Ishikawa (cell line): ENCODE measurements at regions not wholly inside any gene's neighbourhood (a gene's known extent, or its start where the extent isn't known, plus 50 kb on each side); places are given as distances from the start of the nearest gene placed in this dataset.

Experiments used
- CEBPB ChIP-seq: IDR thresholded peaks from 2 replicates; pipeline ENCODE4 v1.6.1; 2012
- CREB1 ChIP-seq: IDR thresholded peaks from 2 replicates; pipeline ENCODE4 v1.6.1; 2012; ENCODE audit warnings: low read depth
- EGR1 ChIP-seq: IDR thresholded peaks from 2 replicates; pipeline ENCODE4 v1.6.1; 2012
- EP300 ChIP-seq: IDR thresholded peaks from 2 replicates; pipeline ENCODE4 v1.6.1; 2012; ENCODE audit warnings: borderline replicate concordance
- FOXM1 ChIP-seq: IDR thresholded peaks from 2 replicates; pipeline ENCODE4 v1.6.1; 2012; ENCODE audit warnings: low read depth, borderline replicate concordance
- NFIC ChIP-seq: IDR thresholded peaks from 2 replicates; pipeline ENCODE4 v1.6.1; 2012
- RAD21 ChIP-seq: IDR thresholded peaks from 2 replicates; pipeline ENCODE4 v1.6.1; 2012; ENCODE audit warnings: low read depth
- TAF1 ChIP-seq: IDR thresholded peaks from 2 replicates; pipeline ENCODE4 v1.6.1; 2012; ENCODE audit warnings: low read depth, mild to moderate bottlenecking
- TCF12 ChIP-seq: IDR thresholded peaks from 2 replicates; pipeline ENCODE4 v1.6.1; 2012; ENCODE audit warnings: low read depth
- TEAD4 ChIP-seq: IDR thresholded peaks from 2 replicates; pipeline ENCODE4 v1.6.1; 2012
- YY1 ChIP-seq: IDR thresholded peaks from 2 replicates; pipeline ENCODE4 v1.6.1; 2012; ENCODE audit warnings: low read depth
- ZBTB7A ChIP-seq: IDR thresholded peaks from 2 replicates; pipeline ENCODE4 v1.6.1; 2012; ENCODE audit warnings: low read depth
- TF ChIP-seq, protein P1 (sequence below): IDR thresholded peaks from 2 replicates; pipeline ENCODE4 v1.6.1; 2012
- TF ChIP-seq, protein P2 (sequence below): IDR thresholded peaks from 2 replicates; pipeline ENCODE4 v1.6.1; 2012; ENCODE audit warnings: low read depth, mild to moderate bottlenecking
- TF ChIP-seq, protein P3 (sequence below): IDR thresholded peaks from 2 replicates; pipeline ENCODE4 v1.6.1; 2012

DNA sequence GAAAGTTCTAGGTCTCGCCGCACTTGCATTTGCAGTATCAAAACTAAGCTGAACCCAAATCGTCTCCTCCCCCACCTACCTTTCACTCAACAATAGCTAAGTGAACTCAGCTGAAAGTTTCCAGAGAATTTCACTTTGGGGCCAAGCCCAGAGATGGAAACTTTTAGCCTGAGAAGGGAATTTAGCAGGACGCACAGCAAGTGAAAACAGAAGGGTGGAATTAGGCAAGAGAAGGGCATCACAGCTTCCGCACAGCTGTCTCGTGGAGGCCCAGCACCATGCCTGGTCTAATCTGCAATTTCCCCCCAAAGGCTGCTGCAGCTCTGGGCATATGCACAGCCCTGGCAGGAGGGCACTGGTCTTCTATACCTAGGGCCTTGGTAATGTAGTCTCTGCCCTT lies 262.0 kb downstream of the TNS1 start:
- no peak for TF ChIP-seq YY1

DNA sequence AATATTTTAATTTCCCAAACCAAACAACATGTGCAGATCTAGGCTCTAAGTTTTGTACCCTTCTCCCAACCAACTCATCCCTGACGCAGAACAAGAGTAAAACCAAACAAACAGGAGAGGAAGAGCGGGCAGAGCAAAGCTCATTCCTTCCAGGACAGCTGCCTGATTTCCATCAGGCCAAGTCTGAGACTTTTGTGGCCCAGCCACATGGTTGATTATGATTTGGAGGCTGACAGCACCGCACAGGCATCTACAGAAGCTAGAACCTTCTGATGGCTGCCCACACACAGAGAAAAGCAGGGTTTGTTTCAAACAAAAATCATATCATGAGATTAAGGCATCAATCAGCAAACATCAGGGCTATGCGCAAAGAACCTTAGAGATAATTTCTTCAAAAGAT lies 262.6 kb downstream of the TNS1 start:
- TF ChIP-seq ZBTB7A, result no peak
- no peak for TF ChIP-seq NFIC

DNA sequence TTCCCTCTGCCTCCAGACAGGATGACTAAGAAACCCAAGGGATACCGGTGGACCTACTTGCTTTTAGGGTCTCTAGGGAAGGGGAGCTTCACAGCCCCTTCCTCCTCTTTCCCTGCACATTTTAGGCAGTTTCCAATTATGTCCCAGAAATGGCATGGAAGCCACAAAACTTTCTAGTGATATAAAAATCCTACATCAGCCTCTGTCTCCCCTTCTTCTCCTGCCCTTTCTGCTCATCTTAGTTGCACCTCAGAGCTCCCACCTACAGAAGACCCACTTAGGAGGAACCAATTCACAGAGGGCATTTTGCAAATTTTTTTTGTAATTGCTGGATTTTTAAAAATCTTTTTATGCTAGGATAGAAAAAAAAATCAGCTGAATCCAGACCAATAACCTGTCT lies 263.1 kb downstream of the TNS1 start:
- TF ChIP-seq TEAD4 (no peak), CEBPB (no peak), TAF1 (no peak)

DNA sequence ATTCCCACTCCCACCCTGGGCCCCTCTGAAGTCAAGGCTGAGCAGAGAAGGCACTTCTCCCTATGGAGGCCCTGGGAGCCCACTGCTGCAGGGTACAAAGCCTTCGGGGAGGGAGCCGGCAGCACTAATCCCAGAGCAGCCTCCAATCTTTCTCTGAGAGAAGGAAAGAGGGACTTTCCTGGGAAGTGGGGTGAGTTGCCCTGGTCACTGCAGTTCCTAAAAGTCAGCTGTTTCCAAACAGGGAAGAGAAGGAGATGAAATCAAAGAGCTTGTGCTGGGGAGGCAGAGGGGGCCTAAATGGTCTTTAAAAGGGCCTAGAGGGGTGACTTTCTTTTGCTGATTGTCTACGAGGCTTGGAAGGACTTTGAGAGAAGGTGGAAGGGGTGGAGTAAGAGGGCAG lies 264.7 kb downstream of the TNS1 start:
- TF ChIP-seq EP300, result no peak
- TF ChIP-seq, protein P1, sequence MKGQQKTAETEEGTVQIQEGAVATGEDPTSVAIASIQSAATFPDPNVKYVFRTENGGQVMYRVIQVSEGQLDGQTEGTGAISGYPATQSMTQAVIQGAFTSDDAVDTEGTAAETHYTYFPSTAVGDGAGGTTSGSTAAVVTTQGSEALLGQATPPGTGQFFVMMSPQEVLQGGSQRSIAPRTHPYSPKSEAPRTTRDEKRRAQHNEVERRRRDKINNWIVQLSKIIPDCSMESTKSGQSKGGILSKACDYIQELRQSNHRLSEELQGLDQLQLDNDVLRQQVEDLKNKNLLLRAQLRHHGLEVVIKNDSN, result no peak
- TF ChIP-seq NFIC, result no peak
- no peak for TF ChIP-seq TAF1
- TF ChIP-seq, protein P2, sequence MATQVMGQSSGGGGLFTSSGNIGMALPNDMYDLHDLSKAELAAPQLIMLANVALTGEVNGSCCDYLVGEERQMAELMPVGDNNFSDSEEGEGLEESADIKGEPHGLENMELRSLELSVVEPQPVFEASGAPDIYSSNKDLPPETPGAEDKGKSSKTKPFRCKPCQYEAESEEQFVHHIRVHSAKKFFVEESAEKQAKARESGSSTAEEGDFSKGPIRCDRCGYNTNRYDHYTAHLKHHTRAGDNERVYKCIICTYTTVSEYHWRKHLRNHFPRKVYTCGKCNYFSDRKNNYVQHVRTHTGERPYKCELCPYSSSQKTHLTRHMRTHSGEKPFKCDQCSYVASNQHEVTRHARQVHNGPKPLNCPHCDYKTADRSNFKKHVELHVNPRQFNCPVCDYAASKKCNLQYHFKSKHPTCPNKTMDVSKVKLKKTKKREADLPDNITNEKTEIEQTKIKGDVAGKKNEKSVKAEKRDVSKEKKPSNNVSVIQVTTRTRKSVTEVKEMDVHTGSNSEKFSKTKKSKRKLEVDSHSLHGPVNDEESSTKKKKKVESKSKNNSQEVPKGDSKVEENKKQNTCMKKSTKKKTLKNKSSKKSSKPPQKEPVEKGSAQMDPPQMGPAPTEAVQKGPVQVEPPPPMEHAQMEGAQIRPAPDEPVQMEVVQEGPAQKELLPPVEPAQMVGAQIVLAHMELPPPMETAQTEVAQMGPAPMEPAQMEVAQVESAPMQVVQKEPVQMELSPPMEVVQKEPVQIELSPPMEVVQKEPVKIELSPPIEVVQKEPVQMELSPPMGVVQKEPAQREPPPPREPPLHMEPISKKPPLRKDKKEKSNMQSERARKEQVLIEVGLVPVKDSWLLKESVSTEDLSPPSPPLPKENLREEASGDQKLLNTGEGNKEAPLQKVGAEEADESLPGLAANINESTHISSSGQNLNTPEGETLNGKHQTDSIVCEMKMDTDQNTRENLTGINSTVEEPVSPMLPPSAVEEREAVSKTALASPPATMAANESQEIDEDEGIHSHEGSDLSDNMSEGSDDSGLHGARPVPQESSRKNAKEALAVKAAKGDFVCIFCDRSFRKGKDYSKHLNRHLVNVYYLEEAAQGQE, result no peak
- no peak for TF ChIP-seq CREB1
- no peak for TF ChIP-seq TEAD4
- TF ChIP-seq YY1, result no peak
- TF ChIP-seq RAD21, result no peak

DNA sequence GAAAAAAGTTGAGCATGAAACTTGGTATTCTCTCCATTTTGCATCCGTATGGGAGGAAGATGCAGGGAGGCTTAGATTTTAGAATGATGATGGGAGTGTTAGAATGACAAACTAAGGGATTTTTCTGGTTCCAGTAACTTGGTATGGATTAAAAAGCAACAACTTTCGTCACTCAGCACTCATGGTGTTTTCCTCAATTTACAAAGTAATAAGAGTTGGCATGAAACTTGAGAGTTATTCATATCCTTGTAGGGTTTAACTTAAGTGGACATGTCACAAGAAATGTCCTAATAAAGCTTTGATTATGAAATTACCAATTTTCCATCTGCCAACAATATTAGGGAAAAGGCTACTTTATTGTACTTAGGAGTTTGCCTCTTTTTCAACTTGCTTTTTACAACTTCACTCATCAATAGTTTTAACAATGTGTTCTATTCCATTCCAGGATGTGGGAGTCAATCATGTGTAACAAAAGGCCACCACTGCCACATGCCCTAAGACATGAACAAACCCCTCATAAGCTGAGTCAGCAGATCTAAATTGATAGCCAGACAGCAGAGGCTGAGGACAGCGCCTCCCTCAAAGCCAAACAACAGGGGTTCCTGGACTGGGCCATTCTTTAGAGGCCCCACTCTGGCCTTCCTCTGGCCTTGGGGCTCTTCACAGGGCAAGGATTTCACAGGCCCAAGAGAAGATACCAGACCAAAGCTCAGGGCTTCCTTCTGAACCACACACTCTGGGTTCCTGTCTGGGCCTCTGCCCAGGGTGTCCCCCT lies 265.8 kb downstream of the TNS1 start:
- TF ChIP-seq, protein P3, sequence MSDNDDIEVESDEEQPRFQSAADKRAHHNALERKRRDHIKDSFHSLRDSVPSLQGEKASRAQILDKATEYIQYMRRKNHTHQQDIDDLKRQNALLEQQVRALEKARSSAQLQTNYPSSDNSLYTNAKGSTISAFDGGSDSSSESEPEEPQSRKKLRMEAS, result no peak
- TF ChIP-seq CEBPB, result no peak
- TF ChIP-seq, protein P2, result no peak
- no peak for TF ChIP-seq TAF1
- no peak for TF ChIP-seq YY1
- TF ChIP-seq, protein P1, result no peak
- TF ChIP-seq EGR1, result no peak
- no peak for TF ChIP-seq ZBTB7A
- no peak for TF ChIP-seq NFIC
- no peak for TF ChIP-seq TCF12
- no peak for TF ChIP-seq TEAD4
- TF ChIP-seq FOXM1, result no peak
- TF ChIP-seq RAD21, result no peak
- no peak for TF ChIP-seq EP300
- no peak for TF ChIP-seq CREB1

DNA sequence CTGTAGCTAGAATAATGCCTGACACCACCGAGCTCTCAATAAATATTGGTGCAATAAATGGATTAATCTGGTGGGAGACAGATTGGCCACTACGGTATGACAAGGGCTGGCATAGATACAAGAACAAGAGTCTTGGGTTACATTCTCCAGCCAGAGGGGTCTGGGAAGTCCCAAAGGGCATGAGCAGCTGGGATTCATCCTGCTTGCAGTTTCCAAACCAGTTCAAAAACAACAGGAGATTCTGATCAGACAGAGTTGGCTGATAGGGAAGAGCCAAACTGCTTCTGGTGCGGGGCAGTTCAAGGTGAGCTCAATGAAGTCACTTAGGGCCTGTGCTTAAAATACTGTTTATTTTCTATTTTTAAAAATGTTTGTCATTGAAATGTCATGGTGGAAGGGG lies 266.9 kb downstream of the TNS1 start:
- TF ChIP-seq NFIC (no peak), ZBTB7A (no peak), YY1 (no peak), EGR1 (no peak)
- TF ChIP-seq, protein P3, result no peak

DNA sequence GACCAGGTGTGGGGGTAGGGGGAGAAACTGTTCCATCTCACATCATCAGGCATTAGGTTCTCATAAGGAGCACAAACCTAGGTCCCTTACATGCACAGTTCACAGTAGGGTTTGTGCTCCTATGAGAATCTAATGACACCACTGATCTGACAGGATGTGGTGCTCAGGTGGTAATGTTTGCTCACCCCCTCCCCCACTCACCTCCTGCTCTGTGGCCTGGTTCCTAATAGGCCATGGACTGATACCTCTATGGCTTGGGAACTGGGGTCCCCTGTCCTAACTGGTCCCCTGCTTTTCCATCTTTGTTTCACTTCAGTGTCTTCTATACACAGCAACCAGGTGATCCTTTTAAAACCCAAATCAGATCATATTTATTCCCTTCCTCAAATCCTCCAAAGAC lies 267.8 kb downstream of the TNS1 start:
- TF ChIP-seq TAF1 (no peak), RAD21 (no peak), EGR1 (no peak), NFIC (no peak), CREB1 (no peak), CEBPB (no peak), EP300 (no peak), ZBTB7A (no peak), YY1 (no peak), FOXM1 (no peak), TCF12 (no peak), TEAD4 (no peak)
- TF ChIP-seq, protein P1, result no peak
- TF ChIP-seq, protein P2, result no peak
